Liver (tissue), 7 donors: ENCODE measurements at regions not wholly inside any gene's neighbourhood (a gene's known extent, or its start where the extent isn't known, plus 50 kb on each side); places are given as distances from the start of the nearest gene placed in this dataset.

Experiments used
- DNase-seq: peaks from one replicate; pipeline ENCODE4 v3.0.0-alpha.2; 2017; ENCODE audit warnings: low spot score
- H3K27ac ChIP-seq, 2 donors: one replicate each; pipeline ENCODE4 v1.7.0; 2013; ENCODE audit warnings: inconsistent platforms in 2 of 2, low read length in 2 of 2, control low read depth in 1 of 2, low read depth in 1 of 2, mild to moderate bottlenecking in 1 of 2
- H3K27me3 ChIP-seq, 4 donors: one replicate each; pipeline versions ENCODE4 v1.6.1 to v1.7.0; 2013; ENCODE audit warnings: low read length in 3 of 4, inconsistent platforms in 1 of 4, mild to moderate bottlenecking in 1 of 4, moderate library complexity in 1 of 4; ENCODE audit not compliant: control insufficient read depth in 4 of 4, insufficient read depth in 4 of 4
- H3K36me3 ChIP-seq, 4 donors: one replicate each; pipeline versions ENCODE4 v1.6.1 to v1.7.0; 2013; ENCODE audit warnings: low read length in 3 of 4, mild to moderate bottlenecking in 3 of 4, low read depth in 1 of 4, moderate library complexity in 1 of 4; ENCODE audit not compliant: control insufficient read depth in 4 of 4, insufficient read depth in 3 of 4
- H3K4me1 ChIP-seq, 4 donors: one replicate each; pipeline versions ENCODE4 v1.6.1 to v1.7.0; 2013; ENCODE audit warnings: low read length in 3 of 4, mild to moderate bottlenecking in 3 of 4, moderate library complexity in 1 of 4; ENCODE audit not compliant: control insufficient read depth in 4 of 4, insufficient read depth in 4 of 4
- H3K4me3 ChIP-seq, 3 donors: one replicate each; pipeline versions ENCODE4 v1.6.1 to v1.7.0; 2013; ENCODE audit warnings: low read length in 3 of 3, control low read depth in 1 of 3, low read depth in 1 of 3, mild to moderate bottlenecking in 1 of 3
- H3K9ac ChIP-seq, 2 donors: one replicate each; pipeline ENCODE4 v1.7.0; 2013; ENCODE audit warnings: low read length in 2 of 2, mild to moderate bottlenecking in 2 of 2, moderate library complexity in 2 of 2, control low read depth in 1 of 2, low read depth in 1 of 2
- H3K9me3 ChIP-seq, 4 donors: one replicate each; pipeline versions ENCODE4 v1.6.1 to v1.7.0; 2013; ENCODE audit warnings: low read length in 3 of 4; ENCODE audit not compliant: control insufficient read depth in 4 of 4
- EGR1 ChIP-seq, 2 donors: IDR thresholded peaks; 2 replicates each; pipeline ENCODE4 v1.6.1; 2016 to 2018; ENCODE audit warnings: antibody characterized with exemption in 2 of 2, low read depth in 2 of 2
- FOXA1 ChIP-seq: IDR thresholded peaks from 2 replicates; pipeline ENCODE4 v1.6.1; 2016; ENCODE audit warnings: antibody characterized with exemption
- FOXA2 ChIP-seq: IDR thresholded peaks from 2 replicates; pipeline ENCODE4 v1.6.1; 2016; ENCODE audit warnings: antibody characterized with exemption
- HNF4A ChIP-seq, 2 donors: conservative IDR thresholded peaks; 2 replicates each; pipeline ENCODE4 v1.6.1; 2016; ENCODE audit warnings: antibody characterized with exemption in 2 of 2, mild to moderate bottlenecking in 2 of 2
- HNF4G ChIP-seq: IDR thresholded peaks from 2 replicates; pipeline ENCODE4 v1.6.1; 2016; ENCODE audit warnings: antibody characterized with exemption
- NR2F2 ChIP-seq: IDR thresholded peaks from 2 replicates; pipeline ENCODE4 v1.6.1; 2016; ENCODE audit warnings: antibody characterized with exemption
- REST ChIP-seq: IDR thresholded peaks from 2 replicates; pipeline ENCODE4 v1.6.1; 2016; ENCODE audit warnings: antibody characterized with exemption, mild to moderate bottlenecking
- RXRA ChIP-seq, 2 donors: IDR thresholded peaks; 2 replicates each; pipeline ENCODE4 v1.6.1; 2017 to 2018; ENCODE audit warnings: antibody characterized with exemption in 2 of 2, mild to moderate bottlenecking in 1 of 2
- SP1 ChIP-seq: IDR thresholded peaks from 2 replicates; pipeline ENCODE4 v1.6.1; 2018; ENCODE audit warnings: antibody characterized with exemption, mild to moderate bottlenecking
- TAF1 ChIP-seq: conservative IDR thresholded peaks from 2 replicates; pipeline ENCODE4 v1.6.1; 2016; ENCODE audit warnings: antibody characterized with exemption, mild to moderate bottlenecking
- YY1 ChIP-seq: IDR thresholded peaks from 2 replicates; pipeline ENCODE4 v1.6.1; 2016; ENCODE audit warnings: antibody characterized with exemption, mild to moderate bottlenecking
- ZBTB33 ChIP-seq: IDR thresholded peaks from 2 replicates; pipeline ENCODE4 v1.6.1; 2016; ENCODE audit warnings: antibody characterized with exemption
- WGBS: extraction: QIAGEN DNeasy Blood & Tissue Kit; methylation state at CpG from one replicate; pipeline ENCODE4 v1.1.7; 2013; 5-methylcytosine and 5-hydroxymethylcytosine counted together
- TF ChIP-seq, protein P1 (sequence below): IDR thresholded peaks from 2 replicates; pipeline ENCODE4 v1.6.1; 2016; ENCODE audit warnings: antibody characterized with exemption
- TF ChIP-seq, protein P2 (sequence below): IDR thresholded peaks from 2 replicates; pipeline ENCODE4 v1.6.1; 2016; ENCODE audit warnings: antibody characterized with exemption
- donor health status: healthy.
- donor health status: healthy.
- donor health status: healthy.
- donor health status: healthy.

DNA sequence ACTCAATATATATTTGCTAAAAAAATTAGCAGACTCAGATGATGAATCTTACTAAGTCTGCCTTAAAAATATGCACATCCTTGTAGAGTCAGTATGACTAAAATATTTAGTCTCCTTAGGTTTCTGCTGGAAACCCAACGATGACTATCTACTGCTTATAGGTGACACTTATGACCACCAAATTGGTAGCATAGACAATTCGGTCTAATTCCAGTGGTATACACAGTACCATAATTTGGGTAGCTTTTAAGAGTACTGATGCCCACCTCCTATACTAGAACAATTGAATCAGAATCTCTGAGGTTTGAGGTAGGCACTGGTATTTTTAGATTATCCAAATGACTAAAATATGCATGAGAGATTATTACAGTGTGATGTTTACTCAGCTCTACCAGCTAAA, 740.8 kb upstream of the ZEB2 start:
- no peak for TF ChIP-seq YY1
- no peak for TF ChIP-seq ZBTB33
- TF ChIP-seq HNF4A (conservative IDR thresholded peaks at IDR 0.05), result no peak
- TF ChIP-seq REST, result no peak
- TF ChIP-seq FOXA1, result no peak
- no peak for TF ChIP-seq EGR1 (IDR thresholded peaks at IDR 0.05; ENCODE audit: low read depth in 2 of 2)
- no peak for TF ChIP-seq SP1
- no peak for TF ChIP-seq HNF4G
- no peak for TF ChIP-seq NR2F2
- TF ChIP-seq, protein P1, sequence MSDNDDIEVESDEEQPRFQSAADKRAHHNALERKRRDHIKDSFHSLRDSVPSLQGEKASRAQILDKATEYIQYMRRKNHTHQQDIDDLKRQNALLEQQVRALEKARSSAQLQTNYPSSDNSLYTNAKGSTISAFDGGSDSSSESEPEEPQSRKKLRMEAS, result no peak
- TF ChIP-seq, protein P2, sequence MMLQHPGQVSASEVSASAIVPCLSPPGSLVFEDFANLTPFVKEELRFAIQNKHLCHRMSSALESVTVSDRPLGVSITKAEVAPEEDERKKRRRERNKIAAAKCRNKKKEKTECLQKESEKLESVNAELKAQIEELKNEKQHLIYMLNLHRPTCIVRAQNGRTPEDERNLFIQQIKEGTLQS, result no peak
- no peak for TF ChIP-seq FOXA2
- no peak for TF ChIP-seq RXRA (IDR thresholded peaks at IDR 0.05)
- no peak for TF ChIP-seq TAF1

DNA sequence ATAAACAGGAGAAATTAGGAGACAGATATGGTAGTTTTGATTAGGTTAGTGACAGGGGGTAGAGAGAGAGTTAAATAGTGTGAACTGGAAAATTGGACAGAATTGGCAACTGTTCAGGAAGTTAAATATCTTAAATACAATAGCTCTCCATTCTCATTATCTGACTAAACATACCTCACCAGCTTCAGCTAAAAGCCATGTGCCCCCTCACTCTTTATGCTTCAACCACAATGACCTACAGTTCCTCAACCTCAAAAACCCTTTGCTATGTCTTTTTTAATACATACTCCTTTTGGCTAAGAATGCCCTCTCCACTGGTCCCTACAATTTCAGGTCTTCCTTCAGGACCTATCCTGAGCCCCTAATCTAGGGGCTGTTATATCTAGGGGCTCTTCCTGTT, 740.2 kb upstream of the ZEB2 start:
- Histone ChIP-seq H3K27me3 (no peaks in the 10 kb centered on the region), H3K4me1 (no peaks in the 10 kb centered on the region), H3K27ac (no peak overlapping the region), H3K4me3 (no peak overlapping the region), H3K9ac (no peak overlapping the region), H3K9me3 (no peaks in the 10 kb centered on the region), H3K36me3 (no peaks in the 10 kb centered on the region)
- no peak for TF ChIP-seq REST
- no peak for DNase-seq

More for the DNA sequence above, 740.8 kb upstream of the ZEB2 start:
- Histone ChIP-seq H3K36me3 (no peaks in the 10 kb centered on the region), H3K9ac (no peak overlapping the region), H3K9me3 (no peaks in the 10 kb centered on the region), H3K27ac (no peak overlapping the region), H3K27me3 (no peaks in the 10 kb centered on the region), H3K4me1 (no peaks in the 10 kb centered on the region), H3K4me3 (no peak overlapping the region)
- WGBS, result 94% methylated on average over 2 of the region's 2 CpGs
- DNase-seq, result no peak
